A172 (cell line): ENCODE measurements at regions not wholly inside any gene's neighbourhood (a gene's known extent, or its start where the extent isn't known, plus 50 kb on each side); places are given as distances from the start of the nearest gene placed in this dataset.

ENCODE experiments used
- DNase-seq: peaks from one replicate; pipeline ENCODE4 v3.0.0-alpha.2; 2015; ENCODE audit warnings: low spot score

DNA sequence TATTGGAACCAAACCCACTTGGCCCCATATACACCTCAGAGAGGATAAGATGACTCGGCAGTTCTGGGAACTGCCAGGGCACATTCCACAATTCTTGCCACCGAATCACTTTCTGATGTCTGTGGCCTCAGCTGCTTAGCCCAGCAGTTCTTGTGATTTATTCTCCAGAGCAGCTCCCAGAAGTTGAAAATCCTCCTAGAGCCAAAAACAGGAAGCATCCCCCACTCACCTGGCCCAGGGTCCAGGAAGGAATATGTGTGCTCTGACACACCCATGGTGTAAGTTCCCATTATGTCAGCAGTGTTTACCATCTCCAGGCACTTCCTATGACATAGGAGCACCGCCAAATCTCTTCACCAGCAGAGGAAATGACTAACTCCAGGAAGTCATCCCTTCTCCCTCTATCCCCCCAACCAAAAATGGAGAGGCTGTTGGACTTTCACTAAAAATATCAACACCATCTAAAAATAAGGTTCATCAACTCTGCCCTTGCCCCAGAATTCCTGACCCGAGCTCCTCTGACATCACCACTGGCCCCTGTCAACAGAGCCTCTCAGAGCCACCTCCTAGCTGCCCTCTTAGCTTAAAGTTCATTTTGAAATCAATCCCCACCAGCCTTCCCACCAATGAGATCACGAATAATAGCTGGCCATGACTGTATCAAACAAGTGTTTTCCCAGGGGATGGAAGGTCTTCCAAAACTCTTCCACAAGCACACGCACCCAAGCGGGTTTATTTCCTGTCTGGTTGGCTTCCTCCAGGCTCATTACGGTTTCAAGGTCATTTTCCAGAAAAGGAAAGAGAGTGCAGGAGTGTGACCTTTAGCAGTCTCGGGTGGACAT is 223.1 kb upstream of the PARD3B start:
- peak; percentile 84 for DNase-seq

DNA sequence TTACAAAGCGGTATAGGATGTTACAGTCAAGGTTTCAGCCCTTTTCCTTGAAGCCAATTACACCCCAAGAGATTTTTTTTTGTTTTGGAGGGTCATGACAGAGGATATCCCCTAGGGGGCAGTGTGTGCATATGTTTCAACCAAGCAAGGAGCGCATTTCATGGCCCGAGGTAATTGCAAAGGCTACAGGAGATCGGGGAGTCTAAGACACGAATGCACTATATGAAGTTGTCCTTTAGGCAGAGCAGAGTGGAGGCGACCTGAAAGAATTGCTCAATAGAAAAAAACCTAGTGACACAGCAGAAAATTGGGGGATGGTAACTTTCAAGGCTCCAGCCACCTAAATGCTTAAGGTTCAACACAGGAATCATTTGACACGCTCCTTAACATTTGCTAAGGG is 219.8 kb upstream of the PARD3B start:
- DNase-seq: peak; percentile 83

DNA sequence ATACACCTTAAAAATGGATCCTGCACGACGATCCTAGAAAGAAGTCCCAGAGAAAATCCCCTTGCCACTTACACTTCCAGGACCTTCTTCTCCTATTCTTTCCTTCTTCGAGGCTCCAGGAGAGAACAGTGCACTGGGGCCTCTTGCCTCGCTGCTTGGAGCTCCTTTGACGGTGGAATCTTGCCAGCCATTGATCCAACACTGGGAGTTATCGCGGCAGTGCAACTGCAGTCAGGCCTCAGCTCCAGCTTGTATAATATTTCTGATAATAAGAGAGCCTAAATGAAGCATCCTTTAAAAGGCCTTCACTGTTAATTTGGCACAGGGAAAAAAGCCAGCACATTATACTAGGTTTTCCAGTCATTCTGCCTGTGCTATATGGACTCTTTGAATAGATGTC is 216.9 kb upstream of the PARD3B start:
- DNase-seq: no peak

DNA sequence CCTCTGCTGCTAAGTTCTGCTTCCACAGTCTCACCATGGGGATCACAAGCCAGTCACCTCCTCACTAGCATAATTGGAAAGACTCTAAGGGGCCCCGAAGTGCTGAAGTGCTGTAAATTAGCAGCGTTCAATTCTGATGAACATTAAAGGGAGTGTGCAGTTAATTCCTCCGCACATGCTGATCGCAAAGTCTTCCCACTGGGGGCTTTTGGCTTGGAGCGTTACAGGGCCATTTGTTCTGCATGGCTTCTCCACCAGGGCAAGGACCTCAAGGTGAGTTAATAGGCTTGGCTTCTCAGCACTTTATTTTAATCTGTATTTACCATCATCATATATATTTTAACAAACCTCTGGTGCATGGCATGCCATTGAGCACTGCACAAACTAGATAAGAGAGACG is 216.3 kb upstream of the PARD3B start:
- no peak for DNase-seq

DNA sequence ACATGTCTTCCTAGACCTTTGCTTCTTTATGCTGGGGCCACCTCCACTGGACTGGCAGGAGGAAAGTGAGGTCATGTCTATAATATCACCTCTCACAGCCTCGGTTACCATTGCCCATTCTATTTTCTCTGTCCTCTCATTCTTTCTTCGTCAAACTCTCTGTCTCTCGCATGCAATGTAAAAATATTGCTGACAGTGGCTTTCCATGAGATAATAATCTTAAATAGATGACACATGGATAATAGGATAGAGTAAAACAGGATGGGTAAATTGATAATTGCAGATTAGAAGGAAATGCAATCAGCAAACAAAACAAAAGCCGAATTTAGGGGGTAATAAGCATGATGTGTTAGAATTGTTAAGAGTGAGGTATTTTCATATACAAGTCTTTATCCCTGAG is 215.7 kb upstream of the PARD3B start:
- no peak for DNase-seq

DNA sequence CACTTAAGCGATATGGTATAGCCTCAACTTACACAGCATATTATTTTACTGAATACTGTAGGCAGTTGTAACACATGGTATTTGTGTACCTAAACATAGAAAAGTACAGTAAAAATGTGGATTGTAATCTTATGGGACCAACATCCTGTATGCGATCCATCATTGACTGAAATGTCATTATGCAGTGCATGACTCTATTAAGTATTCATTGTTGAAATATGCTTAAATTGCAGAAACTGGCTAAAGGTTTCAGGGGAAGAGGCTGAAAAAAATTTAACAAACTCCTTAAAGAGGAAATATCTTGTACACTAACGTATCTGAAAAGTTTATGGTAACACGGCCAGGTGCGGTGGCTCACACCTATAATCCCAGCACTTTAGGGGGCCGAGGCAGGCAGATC is 214.1 kb upstream of the PARD3B start:
- DNase-seq: no peak

DNA sequence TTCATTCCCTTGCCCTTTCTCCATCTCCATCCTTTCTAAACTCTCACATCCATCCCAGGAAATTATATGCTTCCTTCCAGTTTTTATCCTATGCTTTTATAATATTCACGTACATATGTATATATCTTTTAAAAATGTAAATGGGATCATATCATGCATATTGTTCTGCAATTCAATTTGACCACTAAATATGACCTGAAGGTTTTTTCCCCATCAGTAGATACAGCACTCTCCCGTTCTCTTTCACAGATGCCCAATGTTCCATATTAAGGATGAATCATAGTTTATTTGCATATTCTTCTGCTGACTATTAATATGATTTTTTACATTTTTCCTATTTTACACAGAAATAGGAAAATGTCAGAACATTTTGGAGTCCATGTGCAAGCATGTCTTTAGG is 213.3 kb upstream of the PARD3B start:
- DNase-seq: no peak

DNA sequence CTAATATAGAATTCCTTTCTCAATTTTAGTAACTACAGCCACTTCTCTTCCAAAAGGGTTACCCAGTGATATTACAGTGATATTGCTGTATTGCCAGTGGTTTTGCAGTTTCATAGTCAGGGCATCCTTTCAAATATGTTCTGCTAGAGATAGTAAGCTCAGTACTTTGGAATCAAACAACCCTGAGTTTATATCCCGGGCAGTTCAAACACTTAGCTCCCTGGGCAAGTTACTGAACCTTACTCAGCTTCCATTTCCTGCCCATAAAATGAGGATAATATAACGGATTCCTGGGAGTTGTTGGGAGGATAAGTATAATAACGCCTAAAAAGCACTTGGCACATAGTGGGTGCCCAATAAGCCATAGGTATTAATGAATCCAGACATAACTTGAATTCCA is 212.6 kb upstream of the PARD3B start:
- no peak for DNase-seq

DNA sequence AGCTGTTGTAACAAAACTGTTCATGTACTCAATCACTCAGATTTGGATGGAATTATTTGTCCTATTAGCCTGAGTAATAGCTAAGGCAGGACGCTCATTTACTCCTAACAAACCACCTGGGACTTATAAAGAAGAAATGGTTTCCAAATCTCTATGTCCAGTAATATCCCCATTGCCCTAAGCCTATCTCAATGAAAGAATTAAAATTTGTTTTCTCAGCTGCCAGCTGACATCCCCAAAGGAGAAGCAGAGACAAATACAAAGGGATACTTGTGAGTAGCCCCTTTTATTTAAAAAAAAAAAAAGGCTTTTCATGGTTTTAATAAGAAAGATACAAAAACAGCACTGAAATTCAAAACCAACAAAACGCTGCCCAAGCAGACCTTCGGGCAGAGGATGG is 211.4 kb upstream of the PARD3B start:
- no peak for DNase-seq

DNA sequence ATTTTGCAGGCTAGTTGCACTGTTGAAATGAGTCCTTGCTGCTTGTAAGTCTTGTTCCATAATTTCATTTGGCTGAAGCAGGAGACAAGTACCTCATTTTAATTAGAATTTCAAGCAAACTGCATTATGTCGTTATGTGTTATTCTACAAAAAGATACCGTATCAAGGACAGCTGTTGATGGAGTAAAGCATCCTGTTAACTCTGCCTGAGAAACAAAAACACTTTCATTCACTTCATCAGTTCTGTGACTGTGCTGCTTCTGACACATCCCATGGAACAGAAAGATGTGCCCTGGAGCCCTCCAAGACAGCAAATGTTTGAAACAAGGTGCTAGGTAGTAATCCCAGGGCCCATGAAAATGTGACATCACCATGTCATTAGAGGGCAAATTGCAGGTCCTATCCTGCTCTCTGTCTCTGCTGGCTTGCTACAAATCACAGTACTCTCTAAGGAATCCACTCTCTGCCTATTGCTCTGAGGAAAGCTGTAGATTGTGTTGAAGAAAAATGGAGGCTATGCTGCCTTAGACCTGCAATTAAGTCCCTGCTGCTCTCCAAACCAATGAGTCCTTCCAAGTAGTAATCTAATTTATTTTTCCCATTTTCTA is 209.7 kb upstream of the PARD3B start:
- no peak for DNase-seq

DNA sequence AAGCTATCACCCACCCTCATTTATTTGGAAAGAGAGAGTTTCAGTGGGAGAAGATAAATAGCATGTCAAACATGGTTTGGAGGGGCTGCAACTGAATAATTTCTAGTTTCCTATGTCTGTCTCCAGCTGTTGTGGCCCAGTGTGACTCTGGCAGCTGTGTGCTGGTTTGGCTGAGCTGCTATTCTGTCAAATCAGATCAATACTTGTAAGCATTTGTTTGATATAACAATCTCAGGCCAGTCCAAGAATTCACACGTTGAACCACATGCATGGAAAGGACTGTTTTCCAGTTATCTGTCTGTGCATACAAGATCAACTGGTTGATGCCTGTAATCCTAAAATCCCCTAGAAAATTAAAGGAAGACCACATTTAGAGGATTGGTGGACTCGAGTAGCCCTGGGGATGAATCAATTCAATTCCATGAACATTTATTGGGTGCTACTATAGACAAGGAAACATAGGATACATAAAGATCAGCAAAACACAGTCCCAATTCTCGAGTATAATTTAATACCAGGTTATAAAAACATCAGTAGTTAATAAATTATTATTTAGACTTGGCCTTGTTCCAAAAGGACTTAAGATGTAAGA is 209.0 kb upstream of the PARD3B start:
- no peak for DNase-seq

DNA sequence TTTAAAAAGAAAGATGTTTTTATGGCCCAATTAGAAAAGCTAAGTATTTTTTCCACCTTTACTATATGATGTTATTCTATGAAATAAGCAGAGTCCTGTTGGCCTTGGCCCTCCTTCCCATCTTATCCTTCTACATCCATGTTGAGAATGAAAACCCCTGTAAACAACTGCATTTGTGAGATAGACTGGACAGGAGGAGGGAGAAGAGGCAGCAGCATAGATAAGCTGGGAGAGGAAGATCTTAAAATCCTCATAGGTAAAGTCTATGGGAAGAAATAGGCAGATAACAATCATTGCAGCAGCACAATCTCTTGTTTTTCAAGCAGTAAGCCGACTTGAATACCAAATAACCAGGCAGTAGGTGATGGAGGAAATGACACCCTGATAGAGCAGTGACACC is 207.6 kb upstream of the PARD3B start:
- DNase-seq: no peak

DNA sequence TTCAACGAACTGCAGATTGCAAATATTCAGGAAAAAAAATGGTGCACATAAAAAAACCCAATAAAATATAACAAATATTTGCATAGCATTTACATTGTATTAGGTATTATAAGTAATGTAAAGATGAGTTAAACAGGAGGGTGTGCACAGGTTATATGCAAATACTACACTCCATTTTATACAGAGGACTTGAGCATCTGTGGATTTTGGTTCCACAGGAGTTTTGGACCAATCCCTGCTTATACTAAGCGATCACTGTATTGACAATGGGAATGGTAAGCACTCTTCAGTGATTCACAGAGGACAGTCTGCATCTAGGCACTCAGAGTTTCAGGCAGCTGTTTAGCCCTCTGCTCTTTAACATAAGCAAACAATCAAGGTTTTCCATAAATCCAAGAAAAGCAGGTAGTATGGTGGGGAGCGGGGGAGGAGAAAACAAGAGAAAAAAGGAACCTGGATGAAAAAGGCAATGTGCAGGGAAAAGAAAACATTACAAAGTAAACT is 206.0 kb upstream of the PARD3B start:
- DNase-seq: no peak

DNA sequence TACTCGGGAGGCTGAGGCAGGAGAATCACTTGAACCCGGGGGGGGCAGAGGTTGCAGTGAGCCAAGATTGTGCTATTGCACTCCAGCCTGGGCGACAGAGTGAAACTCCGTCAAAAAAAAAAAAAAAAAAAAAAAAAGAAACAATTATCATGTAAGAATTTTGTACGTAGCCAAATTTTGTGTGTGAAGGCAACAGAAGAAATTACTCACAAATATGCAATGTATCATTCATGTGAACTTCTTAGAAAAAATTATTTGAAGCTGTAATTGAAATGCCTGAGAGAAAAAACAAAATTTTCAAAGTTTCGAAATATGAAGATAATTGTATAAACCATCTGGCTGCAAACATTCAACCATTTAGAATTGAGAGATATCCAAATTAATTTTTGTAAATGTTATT is 204.8 kb upstream of the PARD3B start:
- DNase-seq: no peak

DNA sequence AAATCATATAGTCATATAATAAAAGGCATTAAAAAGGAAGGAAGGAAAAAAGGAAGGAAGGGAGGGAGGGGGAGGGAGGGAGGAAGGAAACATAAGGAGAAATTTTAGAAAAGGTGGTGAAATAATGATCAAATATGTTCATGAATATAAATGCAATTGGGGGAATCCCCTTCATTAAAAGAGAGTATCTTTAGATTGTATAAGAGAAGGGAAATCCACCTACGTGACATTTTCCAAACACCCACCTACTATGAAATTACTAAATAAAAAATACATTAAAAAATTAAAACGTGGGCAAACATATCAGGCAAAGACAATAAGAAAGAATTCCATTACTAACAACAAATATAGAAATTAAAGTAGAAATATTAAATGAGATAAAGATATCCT is 203.4 kb upstream of the PARD3B start:
- DNase-seq: no peak

DNA sequence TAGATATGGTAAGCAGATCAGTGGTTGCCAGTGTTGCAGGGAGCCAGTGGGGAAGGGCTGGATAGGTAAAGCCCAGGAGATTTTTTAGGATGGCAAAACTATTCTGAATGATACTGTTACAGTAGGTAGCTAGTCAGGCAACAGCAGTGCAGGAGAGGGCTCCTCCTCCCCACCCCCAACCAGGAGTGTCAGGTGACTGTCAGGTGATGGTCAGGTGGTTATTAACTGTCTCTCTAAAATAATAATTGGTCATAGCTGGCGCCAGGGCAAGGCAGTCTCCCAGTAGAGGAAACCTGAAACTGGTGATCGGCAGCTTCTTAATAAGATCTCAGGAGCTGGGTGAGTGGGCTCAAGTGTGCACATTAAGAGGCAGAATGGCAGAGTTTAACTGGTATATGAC is 201.6 kb upstream of the PARD3B start:
- DNase-seq: no peak

DNA sequence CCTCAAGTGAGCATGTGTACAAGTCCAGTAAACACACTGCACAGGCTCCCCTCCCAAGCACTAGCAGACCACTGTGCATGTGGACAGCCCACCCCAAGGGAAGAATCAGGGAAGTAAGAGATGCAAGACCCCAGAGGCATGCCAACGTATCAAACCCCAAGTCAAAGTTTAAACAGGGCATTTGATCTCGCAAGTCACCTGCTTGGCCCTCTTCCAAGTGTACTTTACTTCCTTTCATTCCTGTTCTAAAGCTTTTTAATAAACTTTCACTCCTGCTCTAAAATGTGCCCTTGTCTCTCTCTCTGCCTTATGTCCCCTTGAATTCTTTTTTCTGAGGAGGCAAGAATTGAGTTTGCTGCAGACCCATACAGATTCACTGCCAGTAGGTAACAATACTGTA is 201.2 kb upstream of the PARD3B start:
- DNase-seq: no peak

DNA sequence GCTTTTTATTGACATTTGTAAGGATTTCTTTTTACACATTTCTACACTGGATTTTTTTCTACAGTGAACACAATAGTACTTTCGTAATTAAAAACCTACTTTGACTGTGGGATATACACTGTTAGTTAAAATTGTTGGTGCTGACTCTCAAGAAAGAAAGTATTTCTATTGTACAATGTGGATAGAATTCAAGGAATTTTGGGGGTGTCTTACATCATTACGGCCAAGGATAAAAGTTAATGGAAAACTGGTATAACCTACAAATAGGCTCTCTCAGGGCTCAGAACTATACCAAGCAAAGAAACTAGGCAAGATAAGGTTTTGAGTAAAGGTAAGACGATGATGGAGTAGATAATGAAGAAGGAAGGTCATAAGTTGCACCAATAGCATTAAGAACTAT is 198.4 kb upstream of the PARD3B start:
- no peak for DNase-seq

DNA sequence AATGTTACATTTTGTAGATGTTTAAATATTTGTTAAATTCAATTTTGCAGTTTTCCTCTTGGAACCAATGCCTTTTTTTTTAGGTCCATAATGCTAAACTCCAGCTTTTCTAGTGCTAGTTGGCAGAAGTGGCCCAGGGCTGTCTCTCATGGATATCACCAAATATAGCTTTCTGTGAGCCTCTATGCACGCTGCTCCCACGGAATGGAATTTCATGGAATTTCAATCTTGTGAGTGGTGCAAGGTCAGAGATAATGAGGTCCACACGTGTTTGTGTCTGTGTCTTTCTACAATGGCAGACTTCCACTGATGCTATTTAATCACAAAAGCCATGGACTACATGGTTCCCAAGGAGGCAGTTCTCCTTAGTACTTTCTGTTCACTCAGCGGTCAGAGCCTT is 191.5 kb upstream of the PARD3B start:
- peak; percentile 6 for DNase-seq

DNA sequence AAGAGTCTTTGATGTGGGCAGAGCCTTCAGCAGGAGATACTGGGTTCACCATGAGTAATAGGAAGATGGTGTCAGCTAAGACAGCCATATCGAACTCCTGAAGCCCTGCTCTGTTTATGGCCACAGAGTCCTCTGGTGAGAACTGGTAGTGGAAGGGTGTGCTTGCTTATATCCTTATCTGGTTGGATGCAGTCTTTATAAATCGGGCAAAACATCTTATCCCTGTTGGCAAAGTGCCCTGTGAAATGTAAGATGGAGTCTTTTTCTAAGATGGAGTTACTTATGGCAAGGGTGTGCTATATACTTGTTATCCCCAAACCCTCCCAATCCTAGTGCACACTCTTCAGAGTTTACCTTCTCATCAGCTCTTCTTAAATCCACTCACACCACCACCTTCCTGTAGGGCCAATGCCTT is 190.8 kb upstream of the PARD3B start:
- DNase-seq: no peak

DNA sequence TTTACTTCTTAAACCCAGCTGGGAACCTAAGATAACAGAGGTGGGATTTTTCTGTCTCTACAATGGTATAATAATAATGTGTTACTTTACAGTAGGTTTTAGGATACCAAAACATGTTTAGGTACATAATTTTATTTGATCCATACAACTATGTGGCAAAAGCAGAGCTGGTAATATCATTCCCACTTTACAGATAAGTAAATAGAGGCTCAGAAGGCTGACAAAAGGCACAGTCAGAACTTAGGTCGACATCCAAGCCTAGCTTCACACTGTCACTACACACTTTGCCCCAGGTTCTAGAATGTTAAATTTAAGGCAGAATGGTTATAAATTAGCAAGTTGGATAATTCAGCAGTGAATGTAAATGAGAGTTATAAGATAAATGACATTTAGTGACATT is 189.6 kb upstream of the PARD3B start:
- DNase-seq: no peak

DNA sequence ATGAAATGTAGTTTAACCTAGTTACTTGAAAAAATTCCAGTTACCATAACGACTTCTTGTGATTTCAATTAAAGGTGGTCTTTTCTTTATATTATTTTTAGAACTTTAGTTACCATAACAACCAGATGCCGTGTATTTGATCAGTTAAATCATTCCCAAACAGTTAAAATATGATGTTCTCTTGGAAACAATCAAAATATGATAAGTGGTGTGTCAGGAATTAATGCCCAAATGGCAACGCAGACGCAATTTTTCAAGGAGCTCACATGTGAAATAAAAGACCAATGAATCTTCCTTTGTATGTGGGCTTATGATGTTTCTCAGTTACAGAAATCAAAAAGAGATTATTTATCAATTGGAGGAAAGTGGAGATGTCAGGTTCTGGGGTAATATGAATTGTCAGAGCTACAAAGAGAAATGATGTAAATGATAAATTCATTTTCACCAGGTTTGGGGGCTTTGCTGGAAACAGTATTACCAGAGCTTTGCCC is 189.1 kb upstream of the PARD3B start:
- no peak for DNase-seq

DNA sequence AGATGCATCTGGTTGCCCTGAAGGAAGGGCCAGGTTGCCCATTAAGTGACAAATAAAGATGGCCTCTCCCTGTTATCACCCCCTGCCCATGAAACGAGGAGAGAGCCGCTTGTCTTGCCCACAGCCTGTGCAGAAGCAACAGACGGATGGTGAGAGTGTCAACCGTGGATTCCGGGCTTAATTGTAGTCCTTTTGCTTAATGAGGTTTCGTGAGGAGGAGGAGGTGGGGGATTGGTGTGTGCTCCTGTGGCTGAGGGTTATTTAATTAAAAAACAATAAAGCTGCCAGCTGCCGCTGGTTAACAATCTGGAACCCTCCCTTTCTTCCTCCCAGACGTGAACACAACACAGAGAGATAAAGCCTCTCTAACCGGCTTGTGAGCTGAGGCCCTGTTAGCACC is 188.0 kb upstream of the PARD3B start:
- no peak for DNase-seq
